NT2/D1 (cell line): ENCODE measurements at regions not wholly inside any gene's neighbourhood (a gene's known extent, or its start where the extent isn't known, plus 50 kb on each side); places are given as distances from the start of the nearest gene placed in this dataset.

Experiments used
- SUZ12 ChIP-seq: IDR thresholded peaks from 2 replicates; pipeline ENCODE4 v1.6.1; 2011; ENCODE audit not compliant: insufficient read length, insufficient read depth; ENCODE audit errors: extremely low read depth
- ZNF274 ChIP-seq: IDR thresholded peaks from 2 replicates; pipeline ENCODE4 v1.6.1; 2011; ENCODE audit warnings: mild to moderate bottlenecking, low read depth, low read length

- TF ChIP-seq ZNF274 (no peak), SUZ12 (no peak)
Measured at GRCh38 chr21:24945910-24946309, 661.4 kb downstream of the MRPL39 start.
